MM.1S (cell line): ENCODE measurements at regions not wholly inside any gene's neighbourhood (a gene's known extent, or its start where the extent isn't known, plus 50 kb on each side); places are given as distances from the start of the nearest gene placed in this dataset.

ENCODE experiments used
- CTCF ChIP-seq: fragments of 300-600 bp; sonication (generic); IDR thresholded peaks from 2 replicates; pipeline ENCODE4 v1.5.1; 2016; ENCODE audit warnings: antibody characterized with exemption, low read length, mixed read lengths
- EZH2 ChIP-seq: fragments of 300-600 bp; sonication (generic); optimal IDR thresholded peaks from 2 replicates; pipeline ENCODE3; 2017; ENCODE audit warnings: low read depth, mild to moderate bottlenecking, antibody characterized with exemption, low read length, mixed read lengths
- EZH2phosphoT487 ChIP-seq: fragments of 300-600 bp; sonication (generic); IDR thresholded peaks from 2 replicates; pipeline ENCODE4 v1.6.1; 2018; ENCODE audit warnings: antibody characterized with exemption, low read length

GRCh38 chr2:136223274-136223673, 105.3 kb upstream of the CXCR4 start:
- TF ChIP-seq CTCF (no peak), EZH2phosphoT487 (no peak), EZH2 (no peak)
